Gastroesophageal sphincter (tissue), 3 donors: ENCODE measurements at regions not wholly inside any gene's neighbourhood (a gene's known extent, or its start where the extent isn't known, plus 50 kb on each side); places are given as distances from the start of the nearest gene placed in this dataset.

Experiments
- CTCF ChIP-seq, 4 experiments: fragments of 200-600 bp in 2 of 4; fragments of 450-650 bp in 2 of 4; sonication (generic) in 1 of 4; IDR thresholded peaks; one replicate each; pipeline ENCODE4 v1.5.1; 2017 to 2019; ENCODE audit warnings: antibody characterized with exemption in 4 of 4, mild to moderate bottlenecking in 2 of 4, moderate library complexity in 2 of 4
- EP300 ChIP-seq: sonication (generic); formaldehyde crosslinking; IDR thresholded peaks from one replicate; pipeline ENCODE4 v1.6.1; 2017; ENCODE audit warnings: antibody characterized with exemption, mild to moderate bottlenecking
- POLR2A ChIP-seq, 2 donors: fragments of 450-650 bp; IDR thresholded peaks; one replicate each; pipeline ENCODE4 v1.6.1; 2017; ENCODE audit warnings: antibody characterized with exemption in 2 of 2, mild to moderate bottlenecking in 2 of 2, moderate library complexity in 1 of 2
- POLR2AphosphoS5 ChIP-seq: sonication (generic); formaldehyde crosslinking; IDR thresholded peaks from one replicate; pipeline ENCODE4 v1.6.1; 2017; ENCODE audit warnings: antibody characterized with exemption

GRCh38 chr10:57472823-57473619, 794.7 kb downstream of the IPMK start:
- TF ChIP-seq CTCF (IDR thresholded peaks at IDR 0.05) (no peak), POLR2A (IDR thresholded peaks at IDR 0.05) (no peak), POLR2AphosphoS5 (no peak), EP300 (no peak)
